ENCODE measurements at regions not wholly inside any gene's neighbourhood (a gene's known extent, or its start where the extent isn't known, plus 50 kb on each side); places are given as distances from the start of the nearest gene placed in this dataset.

- Histone ChIP-seq H3K4me3 (ENCODE audit: low read depth, low read length) (no peak overlapping the region), H3K27me3 (ENCODE audit: control insufficient read depth, insufficient read depth, low read length) (no peaks in the 10 kb centered on the region), H3K36me3 (ENCODE audit: control insufficient read depth, insufficient read depth, low read length) (no peaks in the 10 kb centered on the region)
- no peak for DNase-seq (ENCODE audit: low read depth)
- no peak for TF ChIP-seq CTCF (IDR thresholded peaks at IDR 0.05; ENCODE audit: insufficient read depth, low read length, poor library complexity, severe bottlenecking)
These were observed 630.2 kb upstream of the PCDH9 start for GRCh38 chr13:67860315-67860714.

GRCh38 chr13:67859904-67860303 lies 629.8 kb upstream of the PCDH9 start:
- Histone ChIP-seq H3K27me3 (ENCODE audit: control insufficient read depth, insufficient read depth, low read length) (no peaks in the 10 kb centered on the region), H3K4me3 (ENCODE audit: low read depth, low read length) (no peak overlapping the region), H3K36me3 (ENCODE audit: control insufficient read depth, insufficient read depth, low read length) (no peaks in the 10 kb centered on the region)
- no peak for TF ChIP-seq CTCF (IDR thresholded peaks at IDR 0.05; ENCODE audit: insufficient read depth, low read length, poor library complexity, severe bottlenecking)
- no peak for DNase-seq (ENCODE audit: low read depth)

GRCh38 chr13:67857581-67858310 lies 627.6 kb upstream of the PCDH9 start:
- no peak for TF ChIP-seq CTCF (IDR thresholded peaks at IDR 0.05; ENCODE audit: insufficient read depth, low read length, poor library complexity, severe bottlenecking)
- no peak for DNase-seq (ENCODE audit: low read depth)
- Histone ChIP-seq H3K36me3 (ENCODE audit: control insufficient read depth, insufficient read depth, low read length) (no peaks in the 10 kb centered on the region), H3K27me3 (ENCODE audit: control insufficient read depth, insufficient read depth, low read length) (no peaks in the 10 kb centered on the region), H3K4me3 (ENCODE audit: low read depth, low read length) (no peak overlapping the region)

- no peak for TF ChIP-seq CTCF (IDR thresholded peaks at IDR 0.05; ENCODE audit: insufficient read depth, low read length, poor library complexity, severe bottlenecking)
- Histone ChIP-seq H3K27me3 (ENCODE audit: control insufficient read depth, insufficient read depth, low read length) (no peaks in the 10 kb centered on the region), H3K36me3 (ENCODE audit: control insufficient read depth, insufficient read depth, low read length) (no peaks in the 10 kb centered on the region), H3K4me3 (ENCODE audit: low read depth, low read length) (no peak overlapping the region)
- no peak for DNase-seq (ENCODE audit: low read depth)
These were observed 626.8 kb upstream of the PCDH9 start for GRCh38 chr13:67856955-67857354.

GRCh38 chr13:67855741-67856238 lies 625.7 kb upstream of the PCDH9 start:
- no peak for TF ChIP-seq CTCF (IDR thresholded peaks at IDR 0.05; ENCODE audit: insufficient read depth, low read length, poor library complexity, severe bottlenecking)
- Histone ChIP-seq H3K4me3 (ENCODE audit: low read depth, low read length) (no peak overlapping the region), H3K27me3 (ENCODE audit: control insufficient read depth, insufficient read depth, low read length) (no peaks in the 10 kb centered on the region), H3K36me3 (ENCODE audit: control insufficient read depth, insufficient read depth, low read length) (no peaks in the 10 kb centered on the region)
- no peak for DNase-seq (ENCODE audit: low read depth)

GRCh38 chr13:67854990-67855389 lies 624.9 kb upstream of the PCDH9 start:
- DNase-seq (ENCODE audit: low read depth): no peak
- TF ChIP-seq CTCF (IDR thresholded peaks at IDR 0.05; ENCODE audit: insufficient read depth, low read length, poor library complexity, severe bottlenecking): no peak
- H3K36me3 ChIP-seq (ENCODE audit: control insufficient read depth, insufficient read depth, low read length): no peaks in the 10 kb centered on the region
- no peaks in the 10 kb centered on the region for H3K27me3 ChIP-seq (ENCODE audit: control insufficient read depth, insufficient read depth, low read length)
- no peak overlapping the region for H3K4me3 ChIP-seq (ENCODE audit: low read depth, low read length)
